ENCODE measurements at regions not wholly inside any gene's neighbourhood (a gene's known extent, or its start where the extent isn't known, plus 50 kb on each side); places are given as distances from the start of the nearest gene placed in this dataset.
"Not testable (repeated sequence)": the region's sequence is repeated elsewhere in the genome, so short reads cannot be mapped to it uniquely, and the experiment has no call there.

- no peak for DNase-seq
Observed at GRCh38 chr10:78417425-78418370, 384.0 kb downstream of the RPS24 start.

GRCh38 chr10:78419481-78420265, 386.0 kb downstream of the RPS24 start:
- DNase-seq, result no peak

GRCh38 chr10:78420946-78421735, 387.5 kb downstream of the RPS24 start:
- no peak for DNase-seq

- DNase-seq, result not testable (repeated sequence)
Observed at GRCh38 chr10:78424050-78424449, 390.4 kb downstream of the RPS24 start.

- DNase-seq, result peak; percentile 4 to 21
Observed at GRCh38 chr10:78424723-78425122, 391.1 kb downstream of the RPS24 start.

- no peak for DNase-seq
Observed at GRCh38 chr10:78426181-78426580, 392.5 kb downstream of the RPS24 start.

- DNase-seq, result no peak
Observed at GRCh38 chr10:78427497-78428031, 393.9 kb downstream of the RPS24 start.

GRCh38 chr10:78428579-78428978, 394.9 kb downstream of the RPS24 start:
- DNase-seq, result no peak

GRCh38 chr10:78429984-78430383, 396.3 kb downstream of the RPS24 start:
- no peak for DNase-seq

GRCh38 chr10:78432583-78432982, 398.9 kb downstream of the RPS24 start:
- no peak for DNase-seq

- no peak for DNase-seq
Observed at GRCh38 chr10:78433076-78433595, 399.5 kb downstream of the RPS24 start.

GRCh38 chr10:78433766-78434535, 400.3 kb downstream of the RPS24 start:
- no peak for DNase-seq

GRCh38 chr10:78434886-78435285, 401.2 kb downstream of the RPS24 start:
- no peak for DNase-seq

GRCh38 chr10:78435484-78436221, 402.0 kb downstream of the RPS24 start:
- no peak for DNase-seq

- DNase-seq, result no peak
Observed at GRCh38 chr10:78436222-78436573, 402.5 kb downstream of the RPS24 start.

- DNase-seq, result no peak
Observed at GRCh38 chr10:78436706-78437406, 403.2 kb downstream of the RPS24 start.

GRCh38 chr10:78437407-78437768, 403.7 kb downstream of the RPS24 start:
- DNase-seq, result no peak

GRCh38 chr10:78437998-78438906, 404.6 kb downstream of the RPS24 start:
- no peak for DNase-seq

All from inflammatory macrophage (primary cell).